Esophagus mucosa (tissue), 1 donor: ENCODE measurements at regions not wholly inside any gene's neighbourhood (a gene's known extent, or its start where the extent isn't known, plus 50 kb on each side); places are given as distances from the start of the nearest gene placed in this dataset.
"Not testable (repeated sequence)": the region's sequence is repeated elsewhere in the genome, so short reads cannot be mapped to it uniquely, and the experiment has no call there.

Source experiments
- ATAC-seq: fragments of 200-7000 bp; cut with Tn5 transposase; one replicate; pipeline ENCODE4 v1.9.1; 2020
- donor health status: DM: yes; HTN: yes; CAD: no.

GRCh38 chr5:10921160-10921559 lies 160.1 kb upstream of the DAP start:
- ATAC-seq = no peak

GRCh38 chr5:10920400-10920799 lies 159.4 kb upstream of the DAP start:
- no peak for ATAC-seq

- no peak for ATAC-seq
Measured at GRCh38 chr5:10914741-10915480, 153.9 kb upstream of the DAP start.

- no peak for ATAC-seq
Measured at GRCh38 chr5:10913841-10914240, 152.8 kb upstream of the DAP start.

GRCh38 chr5:10913181-10913810 lies 152.3 kb upstream of the DAP start:
- no peak for ATAC-seq

GRCh38 chr5:10912435-10912834 lies 151.4 kb upstream of the DAP start:
- no peak for ATAC-seq

- ATAC-seq = no peak
Measured at GRCh38 chr5:10910261-10910660, 149.2 kb upstream of the DAP start.

- ATAC-seq = no peak
Measured at GRCh38 chr5:10904862-10905432, 143.9 kb upstream of the DAP start.

- no peak for ATAC-seq
Measured at GRCh38 chr5:10903786-10904560, 142.9 kb upstream of the DAP start.

- no peak for ATAC-seq
Measured at GRCh38 chr5:10902145-10902544, 141.1 kb upstream of the DAP start.

GRCh38 chr5:10898514-10898913 lies 137.5 kb upstream of the DAP start:
- no peak for ATAC-seq

- ATAC-seq = no peak
Measured at GRCh38 chr5:10896016-10896415, 135.0 kb upstream of the DAP start.

- no peak for ATAC-seq
Measured at GRCh38 chr5:10894445-10895054, 133.5 kb upstream of the DAP start.

GRCh38 chr5:10892911-10893215 lies 131.8 kb upstream of the DAP start:
- ATAC-seq = no peak

- ATAC-seq = no peak
Measured at GRCh38 chr5:10892147-10892910, 131.3 kb upstream of the DAP start.

- no peak for ATAC-seq
Measured at GRCh38 chr5:10891193-10891592, 130.2 kb upstream of the DAP start.

- no peak for ATAC-seq
Measured at GRCh38 chr5:10886497-10886896, 125.5 kb upstream of the DAP start.

- no peak for ATAC-seq
Measured at GRCh38 chr5:10885026-10885425, 124.0 kb upstream of the DAP start.

GRCh38 chr5:10883945-10884344 lies 122.9 kb upstream of the DAP start:
- not testable (repeated sequence) for ATAC-seq

GRCh38 chr5:10880934-10881333 lies 119.9 kb upstream of the DAP start:
- ATAC-seq = no peak

GRCh38 chr5:10876996-10877395 lies 116.0 kb upstream of the DAP start:
- ATAC-seq = not testable (repeated sequence)

- no peak for ATAC-seq
Measured at GRCh38 chr5:10876006-10876744, 115.1 kb upstream of the DAP start.
